H1 (cell line): ENCODE measurements at regions not wholly inside any gene's neighbourhood (a gene's known extent, or its start where the extent isn't known, plus 50 kb on each side); places are given as distances from the start of the nearest gene placed in this dataset.

Source experiments
- CTCF ChIA-PET: fragments of 300-600 bp; sonication (Branson Sonifier 250); formaldehyde crosslinking; loops from one replicate; lab custom pipeline; 2021; ENCODE audit not compliant: partially characterized antibody; lab: Charles Lee
- POLR2A ChIA-PET: fragments of 300-600 bp; sonication (Branson Sonifier 250); formaldehyde crosslinking; loops from one replicate; lab custom pipeline; 2021; ENCODE audit warnings: inconsistent platforms; ENCODE audit not compliant: partially characterized antibody; lab: Charles Lee
- DNase-seq, 2 experiments: peaks; one replicate each; pipeline versions ENCODE4 v3.0.0 to v3.0.0-alpha.2; 2010 to 2022; ENCODE audit warnings: low spot score in 2 of 2, low read depth in 1 of 2, mixed read lengths in 1 of 2
- FAIRE-seq: peaks from 2 replicates; lab custom pipeline; 2011; peaks lifted over from hg19 to GRCh38; lab: Jason Lieb, UNC
- H2AFZ ChIP-seq: 2 replicates; pipeline ENCODE4 v1.8.1; 2012; ENCODE audit warnings: low read length, inconsistent platforms
- H2AK5ac ChIP-seq: 2 replicates; pipeline ENCODE4 v1.6.1; 2013; ENCODE audit warnings: low read depth, low read length
- H2BK120ac ChIP-seq: replicated peaks from 2 replicates; pipeline ENCODE3; 2013; ENCODE audit warnings: low read depth, low read length, inconsistent platforms
- H2BK12ac ChIP-seq: 2 replicates; pipeline ENCODE4 v1.6.1; 2013; ENCODE audit warnings: low read depth, low read length
- H2BK15ac ChIP-seq: 2 replicates; pipeline ENCODE4 v1.6.1; 2013; ENCODE audit warnings: low read length
- H2BK20ac ChIP-seq: 2 replicates; pipeline ENCODE4 v1.6.1; 2013; ENCODE audit warnings: low read length
- H2BK5ac ChIP-seq: 2 replicates; pipeline ENCODE4 v1.6.1; 2013; ENCODE audit warnings: low read depth, low read length
- H3K14ac ChIP-seq: 2 replicates; pipeline ENCODE4 v1.6.1; 2013; ENCODE audit warnings: inconsistent platforms; ENCODE audit not compliant: insufficient read length
- H3K18ac ChIP-seq: 2 replicates; pipeline ENCODE4 v1.6.1; 2013; ENCODE audit warnings: low read length; ENCODE audit errors: extremely low read depth
- H3K23ac ChIP-seq: 2 replicates; pipeline ENCODE4 v1.6.1; 2013; ENCODE audit warnings: inconsistent platforms; ENCODE audit not compliant: insufficient read length
- H3K23me2 ChIP-seq: 2 replicates; pipeline ENCODE4 v1.6.1; 2013; ENCODE audit warnings: low read depth, low read length
- H3K27ac ChIP-seq: 2 replicates; pipeline ENCODE4 v1.6.1; 2011; ENCODE audit warnings: low read depth, low read length, inconsistent platforms
- H3K27me3 ChIP-seq, 4 experiments: replicated peaks in 1 of 4; 1 replicate in 1 of 4; 2 replicates in 3 of 4; pipeline versions ENCODE4 v1.6.1 to v1.8.1; 2011 to 2013; ENCODE audit warnings: low read length in 3 of 4, mild to moderate bottlenecking in 3 of 4, inconsistent platforms in 2 of 4, mixed read lengths in 2 of 4, moderate library complexity in 1 of 4; ENCODE audit not compliant: control insufficient read depth in 3 of 4, insufficient read depth in 3 of 4; ENCODE audit errors: extremely low read depth in 1 of 4
- H3K36me3 ChIP-seq, 4 experiments: 2 replicates each; pipeline versions ENCODE4 v1.6.1 to v1.8.1; 2011 to 2013; ENCODE audit warnings: mild to moderate bottlenecking in 4 of 4, low read length in 3 of 4, moderate library complexity in 2 of 4, control low read depth in 1 of 4, inconsistent platforms in 1 of 4; ENCODE audit not compliant: insufficient read depth in 4 of 4, control insufficient read depth in 2 of 4
- H3K4ac ChIP-seq: replicated peaks from 2 replicates; pipeline ENCODE3; 2013; ENCODE audit warnings: low read length, low read depth, mixed read lengths, inconsistent platforms; ENCODE audit not compliant: insufficient read length
- H3K4me1 ChIP-seq, 4 experiments: replicated peaks in 1 of 4; 1 replicate in 1 of 4; 2 replicates in 3 of 4; pipeline versions ENCODE4 v1.6.1 to v1.8.1; 2011 to 2013; ENCODE audit warnings: low read length in 3 of 4, inconsistent platforms in 2 of 4, mixed read lengths in 1 of 4; ENCODE audit not compliant: insufficient read depth in 4 of 4, control insufficient read depth in 3 of 4
- H3K4me2 ChIP-seq, 2 experiments: 2 replicates each; pipeline versions ENCODE4 v1.6.1 to v1.8.1; 2011 to 2013; ENCODE audit warnings: low read depth in 2 of 2, low read length in 2 of 2, control low read depth in 1 of 2, inconsistent platforms in 1 of 2, mild to moderate bottlenecking in 1 of 2; ENCODE audit not compliant: insufficient read depth in 1 of 2
- H3K4me3 ChIP-seq, 4 experiments: fragments of 200-600, 300-600 bp in 1 of 4; sonication (generic), shearing (Covaris generic), sonication (Bioruptor Twin) in 1 of 4; 2 replicates each; pipeline versions ENCODE4 v1.5.1 to v1.8.1; 2011 to 2016; ENCODE audit warnings: low read length in 4 of 4, low read depth in 3 of 4, control low read depth in 2 of 4, inconsistent platforms in 2 of 4, mild to moderate bottlenecking in 2 of 4, mixed read lengths in 1 of 4, moderate library complexity in 1 of 4; ENCODE audit not compliant: insufficient read depth in 2 of 4; ENCODE audit errors: extremely low read depth in 1 of 4
- H3K56ac ChIP-seq: replicated peaks from 2 replicates; pipeline ENCODE3; 2013; ENCODE audit warnings: low read depth, mild to moderate bottlenecking, mixed read lengths, low read length, inconsistent platforms; ENCODE audit not compliant: insufficient read length
- H3K79me1 ChIP-seq: 2 replicates; pipeline ENCODE4 v1.6.1; 2013; ENCODE audit warnings: low read depth, low read length, control low read depth
- H3K79me2 ChIP-seq, 2 experiments: 2 replicates each; pipeline versions ENCODE4 v1.6.1 to v1.8.1; 2012 to 2013; ENCODE audit warnings: low read length in 2 of 2, mild to moderate bottlenecking in 2 of 2, inconsistent platforms in 1 of 2; ENCODE audit not compliant: insufficient read depth in 2 of 2, control insufficient read depth in 1 of 2
- H3K9ac ChIP-seq, 4 experiments: replicated peaks in 1 of 4; 1 replicate in 1 of 4; 2 replicates in 3 of 4; pipeline versions ENCODE4 v1.6.1 to v1.8.1; 2011 to 2013; ENCODE audit warnings: low read depth in 3 of 4, low read length in 3 of 4, control low read depth in 2 of 4, mild to moderate bottlenecking in 2 of 4, moderate library complexity in 2 of 4, inconsistent platforms in 1 of 4; ENCODE audit errors: extremely low read depth in 1 of 4
- H3K9me3 ChIP-seq, 2 experiments: 2 replicates each; pipeline versions ENCODE4 v1.6.1 to v1.8.1; 2012 to 2013; ENCODE audit warnings: mild to moderate bottlenecking in 2 of 2, moderate library complexity in 2 of 2, control low read depth in 1 of 2, inconsistent platforms in 1 of 2, low read depth in 1 of 2, low read length in 1 of 2, mixed read lengths in 1 of 2; ENCODE audit not compliant: insufficient read depth in 2 of 2
- H4K20me1 ChIP-seq, 2 experiments: replicated peaks in 1 of 2; 2 replicates each; pipeline versions ENCODE3 to v1.8.1; 2011 to 2013; ENCODE audit warnings: inconsistent platforms in 2 of 2, low read length in 2 of 2, mild to moderate bottlenecking in 1 of 2; ENCODE audit not compliant: insufficient read depth in 2 of 2, control insufficient read depth in 1 of 2
- H4K5ac ChIP-seq: 2 replicates; pipeline ENCODE4 v1.6.1; 2013; ENCODE audit warnings: low read length, low read depth, mixed read lengths, inconsistent platforms; ENCODE audit not compliant: insufficient read length
- H4K8ac ChIP-seq: 2 replicates; pipeline ENCODE4 v1.8.0; 2013; ENCODE audit warnings: mild to moderate bottlenecking, moderate library complexity, low read length, inconsistent platforms; ENCODE audit not compliant: insufficient read depth; ENCODE audit errors: extremely low read depth
- H4K91ac ChIP-seq: replicated peaks from 2 replicates; pipeline ENCODE3; 2013; ENCODE audit warnings: low read length, mixed read lengths, inconsistent platforms; ENCODE audit not compliant: insufficient read length
- CEBPB ChIP-seq: IDR thresholded peaks from 2 replicates; pipeline ENCODE4 v1.6.1; 2012; ENCODE audit warnings: low read depth, low read length
- CHD1 ChIP-seq: IDR thresholded peaks from 2 replicates; pipeline ENCODE4 v1.6.1; 2012; ENCODE audit warnings: low read depth, low read length, improper control_type of control experiment
- NANOG ChIP-seq: IDR thresholded peaks from 2 replicates; pipeline ENCODE4 v1.6.1; 2011; ENCODE audit warnings: low read length, low read depth, mild to moderate bottlenecking, inconsistent platforms; ENCODE audit not compliant: insufficient read depth, poor library complexity, severe bottlenecking
- SIN3A ChIP-seq, 2 experiments: IDR thresholded peaks in 1 of 2; conservative IDR thresholded peaks in 1 of 2; 2 replicates each; pipeline ENCODE4 v1.6.1; 2011 to 2012; ENCODE audit warnings: low read length in 2 of 2, improper control_type of control experiment in 1 of 2, low read depth in 1 of 2, mild to moderate bottlenecking in 1 of 2
- SIX5 ChIP-seq: IDR thresholded peaks from 2 replicates; pipeline ENCODE4 v1.6.1; 2011; ENCODE audit warnings: mild to moderate bottlenecking, low read depth, low read length
- SP1 ChIP-seq: IDR thresholded peaks from 2 replicates; pipeline ENCODE4 v1.6.1; 2011; ENCODE audit warnings: low read depth, low read length
- TEAD4 ChIP-seq: IDR thresholded peaks from 2 replicates; pipeline ENCODE4 v1.6.1; 2012; ENCODE audit warnings: low read depth, low read length, inconsistent platforms, mixed read lengths
- WGBS, 2 experiments: shearing (Covaris generic) in 1 of 2; methylation state at CpG; one replicate each; pipeline versions ENCODE4 v1.1.6 to v1.1.7; 2013 to 2015; ENCODE audit warnings: low lambda C conversion rate in 2 of 2, mixed read lengths in 2 of 2, inconsistent platforms in 1 of 2, low coverage in 1 of 2, missing lambda C conversion rate in 1 of 2; ENCODE audit not compliant: insufficient replicate concordance in 2 of 2, insufficient coverage in 1 of 2, insufficient read length in 1 of 2; ENCODE audit errors: extremely low coverage in 1 of 2, missing lambda C conversion rate in 1 of 2; 5-methylcytosine and 5-hydroxymethylcytosine counted together
- TF ChIP-seq, protein P1 (sequence below): IDR thresholded peaks from 2 replicates; pipeline ENCODE4 v1.6.1; 2011; ENCODE audit warnings: low read depth, mild to moderate bottlenecking, low read length; ENCODE audit not compliant: insufficient read depth
- TF ChIP-seq, protein P2 (sequence below): IDR thresholded peaks from 2 replicates; pipeline ENCODE4 v1.6.1; 2012; ENCODE audit warnings: inconsistent platforms
- TF ChIP-seq, protein P3 (sequence below), 3 experiments: IDR thresholded peaks; 1 replicate in 2 of 3; 2 replicates in 1 of 3; pipeline versions ENCODE4 v1.5.1 to v1.6.1; 2011; ENCODE audit warnings: low read length in 3 of 3, mild to moderate bottlenecking in 3 of 3, inconsistent platforms in 2 of 3, low read depth in 1 of 3, moderate library complexity in 1 of 3; ENCODE audit not compliant: insufficient read depth in 1 of 3; ENCODE audit errors: control extremely low read depth in 1 of 3

DNA sequence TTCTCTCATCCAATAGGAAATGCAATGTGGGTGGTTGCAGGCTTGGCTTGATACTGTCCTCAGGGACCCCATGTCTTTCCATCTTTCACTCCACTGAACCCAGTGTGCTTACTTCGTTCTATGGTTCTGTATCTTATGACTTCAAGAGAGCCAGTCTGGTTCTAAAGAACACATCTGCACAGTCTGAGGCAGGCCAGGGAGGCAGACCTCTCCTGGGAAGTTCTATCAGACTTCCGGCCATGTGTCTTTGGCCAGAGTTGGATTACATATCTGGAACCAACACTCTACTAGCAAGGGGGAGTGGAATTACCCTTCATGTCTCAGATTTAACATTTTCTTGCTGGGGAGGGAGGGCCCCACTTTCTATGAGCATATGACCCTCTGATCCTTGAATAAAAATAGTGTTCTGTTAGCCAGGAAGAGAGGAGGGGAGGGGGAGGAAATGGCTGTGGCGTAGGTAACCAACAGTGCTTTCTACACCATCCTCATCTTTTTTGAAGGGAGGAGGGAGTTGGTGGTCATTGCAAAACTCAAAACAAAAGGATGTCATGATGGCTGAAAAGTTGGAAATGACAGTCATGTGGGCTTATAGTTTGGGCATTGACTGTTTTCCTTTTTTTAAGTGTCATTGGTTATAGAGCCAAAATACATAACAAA is 370.2 kb downstream of the GATA3 start:
- no peak overlapping the region for H2AK5ac ChIP-seq
- no peak overlapping the region for H2BK15ac ChIP-seq
- no peaks in the 10 kb centered on the region for H3K9me3 ChIP-seq
- no peak overlapping the region for H3K9ac ChIP-seq
- CTCF ChIA-PET = no interaction called here
- H3K4me1 ChIP-seq = peaks cover 0 to 4% (median 3%) of the 10 kb centered on the region in 4 experiments; a peak in 3 of 7 replicates
- H4K8ac ChIP-seq = no peak overlapping the region
- DNase-seq (no peak), FAIRE-seq (no peak)
- H3K27ac ChIP-seq = no peak overlapping the region
- H2BK12ac ChIP-seq = no peak overlapping the region
- 86% methylated on average over 2 of the region's 3 CpGs; no CpG with 5 or more reads in 1 of the 2 experiments for WGBS, 2 experiments
- H2BK5ac ChIP-seq = no peak overlapping the region
- H3K23ac ChIP-seq = no peak overlapping the region
- H4K91ac ChIP-seq = no peak overlapping the region
- no peak overlapping the region for H3K18ac ChIP-seq
- no peak overlapping the region for H3K56ac ChIP-seq
- no peaks in the 10 kb centered on the region for H3K79me2 ChIP-seq
- no peak overlapping the region for H4K5ac ChIP-seq
- no peak overlapping the region for H2BK120ac ChIP-seq
- no peak overlapping the region for H3K4ac ChIP-seq
- no peaks in the 10 kb centered on the region for H3K79me1 ChIP-seq
- H2AFZ ChIP-seq = no peak overlapping the region
- no peaks in the 10 kb centered on the region for H4K20me1 ChIP-seq
- H3K36me3 ChIP-seq = no peaks in the 10 kb centered on the region
- POLR2A ChIA-PET = no interaction called here
- H3K23me2 ChIP-seq = no peaks in the 10 kb centered on the region
- H3K4me2 ChIP-seq = no peak overlapping the region
- H2BK20ac ChIP-seq = no peak overlapping the region
- H3K4me3 ChIP-seq = no peak overlapping the region
- H3K14ac ChIP-seq = no peak overlapping the region
- H3K27me3 ChIP-seq = no peaks in the 10 kb centered on the region
- TF ChIP-seq CEBPB (no peak), SIN3A (conservative IDR thresholded peaks at IDR 0.05 in 1 of 2, IDR thresholded peaks at IDR 0.05 in 1 of 2; ENCODE audit: low read depth in 1 of 2, low read length in 2 of 2) (no peak), SIX5 (no peak), TEAD4 (no peak), SP1 (no peak), CHD1 (no peak), NANOG (no peak)
- TF ChIP-seq, protein P1, sequence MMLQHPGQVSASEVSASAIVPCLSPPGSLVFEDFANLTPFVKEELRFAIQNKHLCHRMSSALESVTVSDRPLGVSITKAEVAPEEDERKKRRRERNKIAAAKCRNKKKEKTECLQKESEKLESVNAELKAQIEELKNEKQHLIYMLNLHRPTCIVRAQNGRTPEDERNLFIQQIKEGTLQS = no peak
- TF ChIP-seq, protein P2, sequence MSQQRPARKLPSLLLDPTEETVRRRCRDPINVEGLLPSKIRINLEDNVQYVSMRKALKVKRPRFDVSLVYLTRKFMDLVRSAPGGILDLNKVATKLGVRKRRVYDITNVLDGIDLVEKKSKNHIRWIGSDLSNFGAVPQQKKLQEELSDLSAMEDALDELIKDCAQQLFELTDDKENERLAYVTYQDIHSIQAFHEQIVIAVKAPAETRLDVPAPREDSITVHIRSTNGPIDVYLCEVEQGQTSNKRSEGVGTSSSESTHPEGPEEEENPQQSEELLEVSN = no peak
- TF ChIP-seq, protein P3, sequence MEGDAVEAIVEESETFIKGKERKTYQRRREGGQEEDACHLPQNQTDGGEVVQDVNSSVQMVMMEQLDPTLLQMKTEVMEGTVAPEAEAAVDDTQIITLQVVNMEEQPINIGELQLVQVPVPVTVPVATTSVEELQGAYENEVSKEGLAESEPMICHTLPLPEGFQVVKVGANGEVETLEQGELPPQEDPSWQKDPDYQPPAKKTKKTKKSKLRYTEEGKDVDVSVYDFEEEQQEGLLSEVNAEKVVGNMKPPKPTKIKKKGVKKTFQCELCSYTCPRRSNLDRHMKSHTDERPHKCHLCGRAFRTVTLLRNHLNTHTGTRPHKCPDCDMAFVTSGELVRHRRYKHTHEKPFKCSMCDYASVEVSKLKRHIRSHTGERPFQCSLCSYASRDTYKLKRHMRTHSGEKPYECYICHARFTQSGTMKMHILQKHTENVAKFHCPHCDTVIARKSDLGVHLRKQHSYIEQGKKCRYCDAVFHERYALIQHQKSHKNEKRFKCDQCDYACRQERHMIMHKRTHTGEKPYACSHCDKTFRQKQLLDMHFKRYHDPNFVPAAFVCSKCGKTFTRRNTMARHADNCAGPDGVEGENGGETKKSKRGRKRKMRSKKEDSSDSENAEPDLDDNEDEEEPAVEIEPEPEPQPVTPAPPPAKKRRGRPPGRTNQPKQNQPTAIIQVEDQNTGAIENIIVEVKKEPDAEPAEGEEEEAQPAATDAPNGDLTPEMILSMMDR (IDR thresholded peaks at IDR 0.05; ENCODE audit: control extremely low read depth in 1 of 3, insufficient read depth in 1 of 3, low read depth in 1 of 3, low read length in 3 of 3) = no peak
